Natural killer cell (primary cell): ENCODE measurements at regions not wholly inside any gene's neighbourhood (a gene's known extent, or its start where the extent isn't known, plus 50 kb on each side); places are given as distances from the start of the nearest gene placed in this dataset.

ENCODE experiments used
- ATAC-seq, 3 donors: fragments of 150-1000 bp in 2 of 3; fragments of 200-7000 bp in 1 of 3; cut with Tn5 transposase; 1 replicate in 1 of 3; 2 replicates in 2 of 3; pipeline ENCODE4 v1.10.0; 2021; ENCODE audit warnings: mild to moderate bottlenecking in 2 of 3, moderate library complexity in 2 of 3
- DNase-seq, 2 donors: peaks; one replicate each; pipeline versions ENCODE4 v3.0.0 to v3.0.0-alpha.2; 2013 to 2021; ENCODE audit warnings: mixed read lengths in 1 of 2
- H3K27ac ChIP-seq: one replicate; pipeline ENCODE4 v1.5.1; 2013; ENCODE audit warnings: mild to moderate bottlenecking, low read length
- H3K27me3 ChIP-seq: one replicate; pipeline ENCODE4 v1.6.1; 2013; ENCODE audit warnings: low read length; ENCODE audit not compliant: control insufficient read depth, insufficient read depth
- H3K36me3 ChIP-seq: one replicate; pipeline ENCODE4 v1.6.1; 2013; ENCODE audit warnings: low read length; ENCODE audit not compliant: control insufficient read depth, insufficient read depth
- H3K4me1 ChIP-seq: one replicate; pipeline ENCODE4 v1.6.1; 2013; ENCODE audit warnings: low read length; ENCODE audit not compliant: control insufficient read depth, insufficient read depth
- H3K4me3 ChIP-seq: one replicate; pipeline ENCODE4 v1.5.1; 2013; ENCODE audit warnings: low read length
- H3K9me3 ChIP-seq: one replicate; pipeline ENCODE4 v1.6.1; 2013; ENCODE audit warnings: low read length; ENCODE audit not compliant: control insufficient read depth, insufficient read depth
- H3K27ac Mint-ChIP-seq, 2 donors: one replicate each; pipeline ENCODE4 v1.8.0; 2022; ENCODE audit warnings: mild to moderate bottlenecking in 2 of 2, mixed read lengths in 2 of 2, moderate library complexity in 1 of 2
- H3K27me3 Mint-ChIP-seq, 2 donors: one replicate each; pipeline ENCODE4 v1.8.0; 2022; ENCODE audit warnings: low read depth in 2 of 2, mixed read lengths in 2 of 2
- H3K36me3 Mint-ChIP-seq: one replicate; pipeline ENCODE4 v1.8.0; 2022; ENCODE audit warnings: mixed read lengths
- H3K4me1 Mint-ChIP-seq, 2 donors: one replicate each; pipeline ENCODE4 v1.8.0; 2022; ENCODE audit warnings: mixed read lengths in 2 of 2
- H3K4me3 Mint-ChIP-seq: one replicate; pipeline ENCODE4 v1.8.0; 2022; ENCODE audit warnings: mild to moderate bottlenecking, moderate library complexity, mixed read lengths
- H3K9me3 Mint-ChIP-seq, 2 donors: one replicate each; pipeline ENCODE4 v1.8.0; 2022; ENCODE audit warnings: mixed read lengths in 2 of 2
- CTCF ChIP-seq: fragments of 200-600 bp; IDR thresholded peaks from one replicate; pipeline ENCODE4 v1.8.0; 2022; ENCODE audit warnings: antibody characterized with exemption
- WGBS: methylation state at CpG from one replicate; pipeline ENCODE4 v1.1.7; 2013; ENCODE audit warnings: missing lambda C conversion rate; ENCODE audit not compliant: insufficient coverage; 5-methylcytosine and 5-hydroxymethylcytosine counted together
- intact Hi-C: fragments of 100-400 bp; cut with micrococcal nuclease; formaldehyde crosslinking; loops from one replicate; pipeline ENCODE4 v1.14.2; 2022

GRCh38 chr20:12723811-12724210 is 285.0 kb upstream of the SPTLC3 start:
- intact Hi-C loops = no loop called here
- H3K27ac Mint-ChIP-seq = no peak overlapping the region
- TF ChIP-seq CTCF = no peak

GRCh38 chr20:12728782-12729181 is 280.0 kb upstream of the SPTLC3 start:
- Histone ChIP-seq H3K4me1 (no peaks in the 10 kb centered on the region), H3K4me3 (no peak overlapping the region), H3K27me3 (no peaks in the 10 kb centered on the region), H3K27ac (no peak overlapping the region), H3K36me3 (no peaks in the 10 kb centered on the region), H3K9me3 (peaks cover 3% of the 10 kb centered on the region)
- intact Hi-C loops = no loop called here
- ATAC-seq = no peak
- no peak for DNase-seq
- Mint-ChIP-seq H3K36me3 (no peaks in the 10 kb centered on the region), H3K27me3 (no peaks in the 10 kb centered on the region), H3K9me3 (peaks cover 0 to 2% of the 10 kb centered on the region in 2 donors), H3K27ac (no peak overlapping the region), H3K4me1 (no peaks in the 10 kb centered on the region), H3K4me3 (no peak overlapping the region)
- WGBS = 75% methylated on average over 2 of the region's 3 CpGs
- TF ChIP-seq CTCF = no peak

More at GRCh38 chr20:12723811-12724210, 285.0 kb upstream of the SPTLC3 start:
- no peak for ATAC-seq
- 94% methylated on average over 2 of the region's 2 CpGs for WGBS
- Mint-ChIP-seq H3K36me3 (no peaks in the 10 kb centered on the region), H3K27me3 (no peaks in the 10 kb centered on the region), H3K9me3 (peaks cover 0 to 7% of the 10 kb centered on the region in 2 donors), H3K4me3 (no peak overlapping the region), H3K4me1 (no peaks in the 10 kb centered on the region)
- H3K4me3 ChIP-seq = no peak overlapping the region
- peaks cover 3% of the 10 kb centered on the region for H3K9me3 ChIP-seq
- H3K27ac ChIP-seq = no peak overlapping the region
- no peaks in the 10 kb centered on the region for H3K27me3 ChIP-seq
- H3K36me3 ChIP-seq = no peaks in the 10 kb centered on the region
- DNase-seq = no peak
- no peaks in the 10 kb centered on the region for H3K4me1 ChIP-seq

DNA sequence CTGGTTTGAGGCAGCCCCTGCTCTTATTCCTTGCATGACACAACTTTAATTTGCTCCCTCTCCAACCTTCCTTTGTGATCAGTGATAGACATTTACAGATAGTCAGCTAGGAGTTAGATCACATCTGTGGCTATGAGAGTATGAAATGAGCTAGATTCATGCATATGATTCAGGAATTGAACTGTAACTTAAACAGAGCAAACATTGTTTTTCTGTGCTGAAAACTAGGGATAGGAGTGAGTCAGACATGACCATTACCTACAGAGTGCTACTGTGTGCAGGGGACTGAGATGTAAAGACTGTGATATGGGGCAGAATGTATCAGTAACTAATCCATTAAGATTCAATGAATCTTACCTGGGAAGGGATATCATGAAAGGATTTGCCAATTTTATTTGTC is 279.4 kb upstream of the SPTLC3 start:
- H3K4me1 ChIP-seq = no peaks in the 10 kb centered on the region
- intact Hi-C loops = no loop called here
- H3K27me3 Mint-ChIP-seq = no peaks in the 10 kb centered on the region
- TF ChIP-seq CTCF = no peak
- no peak overlapping the region for H3K27ac Mint-ChIP-seq
- H3K9me3 Mint-ChIP-seq = peaks cover 0 to 2% of the 10 kb centered on the region in 2 donors
- H3K4me3 ChIP-seq = no peak overlapping the region
- no peaks in the 10 kb centered on the region for H3K36me3 ChIP-seq
- H3K9me3 ChIP-seq = peaks cover 3% of the 10 kb centered on the region
- H3K27me3 ChIP-seq = no peaks in the 10 kb centered on the region
- no peak overlapping the region for H3K27ac ChIP-seq
- H3K4me3 Mint-ChIP-seq = no peak overlapping the region
- H3K4me1 Mint-ChIP-seq = no peaks in the 10 kb centered on the region
- no peaks in the 10 kb centered on the region for H3K36me3 Mint-ChIP-seq
- DNase-seq (no peak), ATAC-seq (no peak)

DNA sequence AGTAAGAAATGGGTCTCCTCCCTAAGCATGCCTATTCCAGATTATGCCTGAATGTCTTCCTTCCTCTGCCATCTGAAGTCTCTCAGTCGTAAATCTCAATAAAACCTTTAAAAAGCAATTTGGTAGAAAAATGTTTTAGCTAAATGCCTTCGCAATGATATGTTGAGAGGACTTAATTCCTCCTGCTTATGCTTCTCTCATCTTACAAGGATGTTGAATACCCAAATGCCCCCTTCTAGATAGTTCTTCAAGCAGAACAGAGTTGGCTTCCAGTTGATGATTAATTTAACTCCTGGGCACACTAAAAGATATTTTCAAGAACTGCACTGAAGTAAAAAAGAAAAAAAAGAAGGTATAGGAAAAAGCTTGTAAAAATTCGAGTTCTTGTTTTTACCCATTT is 275.0 kb upstream of the SPTLC3 start:
- H3K27me3 ChIP-seq = no peaks in the 10 kb centered on the region
- no peak overlapping the region for H3K27ac ChIP-seq
- Mint-ChIP-seq H3K36me3 (no peaks in the 10 kb centered on the region), H3K4me1 (no peaks in the 10 kb centered on the region), H3K27ac (no peak overlapping the region), H3K4me3 (no peak overlapping the region), H3K27me3 (no peaks in the 10 kb centered on the region), H3K9me3 (peaks cover 0 to 2% of the 10 kb centered on the region in 2 donors)
- H3K9me3 ChIP-seq = no peaks in the 10 kb centered on the region
- ATAC-seq (no peak), DNase-seq (no peak)
- no peak overlapping the region for H3K4me3 ChIP-seq
- 100% methylated on average over 1 of the region's 3 CpGs for WGBS
- TF ChIP-seq CTCF = no peak
- no peaks in the 10 kb centered on the region for H3K36me3 ChIP-seq
- intact Hi-C loops = no loop called here
- H3K4me1 ChIP-seq = no peaks in the 10 kb centered on the region
